K562 (cell line): ENCODE measurements at regions not wholly inside any gene's neighbourhood (a gene's known extent, or its start where the extent isn't known, plus 50 kb on each side); places are given as distances from the start of the nearest gene placed in this dataset.

Experiments used
- BMI1 ChIP-seq: fragments of 150-350 bp; IDR thresholded peaks from 2 replicates; pipeline ENCODE4 v1.6.1; 2014; ENCODE audit warnings: low read length
- SLC30A9 ChIP-seq: fragments of 250-450 bp; sonication (Bioruptor Pico); IDR thresholded peaks from 2 replicates; pipeline ENCODE4 v1.8.0; 2022; ENCODE audit warnings: mild to moderate bottlenecking, moderate library complexity
- TOE1 ChIP-seq, 2 experiments: fragments of 450-650 bp in 1 of 2; sonication (generic) in 1 of 2; formaldehyde crosslinking in 1 of 2; IDR thresholded peaks; 2 replicates each; pipeline versions ENCODE4 v1.7.1 to v1.8.0; 2016 to 2022; ENCODE audit warnings: borderline replicate concordance in 2 of 2, mild to moderate bottlenecking in 2 of 2, antibody characterized with exemption in 1 of 2, inconsistent platforms in 1 of 2, low read depth in 1 of 2, missing genetic modification reagents in 1 of 2, moderate library complexity in 1 of 2
- ZNF436 ChIP-seq: fragments of 250-450, 450-650 bp; sonication (Bioruptor Pico); formaldehyde crosslinking; IDR thresholded peaks from 2 replicates; pipeline ENCODE4 v1.7.0; 2020; ENCODE audit warnings: mild to moderate bottlenecking
- TF ChIP-seq, protein P1 (sequence below): fragments of 450-650 bp; IDR thresholded peaks from 2 replicates; pipeline ENCODE4 v1.6.1; 2016; ENCODE audit warnings: missing biosample characterization, missing genetic modification characterization
- TF ChIP-seq, protein P2 (sequence below): fragments of 450-650 bp; IDR thresholded peaks from 2 replicates; pipeline ENCODE4 v1.6.1; 2018; ENCODE audit not compliant: partially characterized antibody
- TF ChIP-seq, protein P3 (sequence below): fragments of 200-800 bp; sonication (Bioruptor generic); IDR thresholded peaks from 2 replicates; pipeline ENCODE4 v1.6.1; 2017; ENCODE audit warnings: missing genetic modification characterization, missing compliant biosample characterization

DNA sequence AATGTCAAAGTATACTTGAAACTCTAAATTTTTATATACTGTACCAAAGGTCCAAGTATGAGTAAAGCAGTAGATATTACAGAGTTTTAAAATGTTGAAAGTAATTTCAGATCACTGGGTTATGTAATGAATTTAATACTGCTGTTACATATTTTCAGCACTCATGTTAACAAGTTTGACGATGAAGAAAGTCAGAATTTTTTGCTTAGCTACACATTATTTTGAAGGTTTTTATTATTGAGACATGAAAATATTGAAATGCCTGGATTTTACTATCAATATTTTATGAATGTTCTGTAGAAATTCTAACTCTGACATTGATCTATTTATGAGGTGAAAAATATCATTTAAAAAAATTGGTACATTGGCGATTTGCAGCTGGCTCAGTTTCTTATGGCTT, 1030.3 kb downstream of the FSCB start (continued):
- TF ChIP-seq, protein P1, sequence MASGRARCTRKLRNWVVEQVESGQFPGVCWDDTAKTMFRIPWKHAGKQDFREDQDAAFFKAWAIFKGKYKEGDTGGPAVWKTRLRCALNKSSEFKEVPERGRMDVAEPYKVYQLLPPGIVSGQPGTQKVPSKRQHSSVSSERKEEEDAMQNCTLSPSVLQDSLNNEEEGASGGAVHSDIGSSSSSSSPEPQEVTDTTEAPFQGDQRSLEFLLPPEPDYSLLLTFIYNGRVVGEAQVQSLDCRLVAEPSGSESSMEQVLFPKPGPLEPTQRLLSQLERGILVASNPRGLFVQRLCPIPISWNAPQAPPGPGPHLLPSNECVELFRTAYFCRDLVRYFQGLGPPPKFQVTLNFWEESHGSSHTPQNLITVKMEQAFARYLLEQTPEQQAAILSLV, result no peak
- TF ChIP-seq BMI1 (no peak), TOE1 (IDR thresholded peaks at IDR 0.05; ENCODE audit: borderline replicate concordance) (no peak), TOE1 (CRISPR knock-in tag; IDR thresholded peaks at IDR 0.05; ENCODE audit: borderline replicate concordance, low read depth) (no peak), ZNF436 (no peak), SLC30A9 (no peak)
- TF ChIP-seq, protein P2, sequence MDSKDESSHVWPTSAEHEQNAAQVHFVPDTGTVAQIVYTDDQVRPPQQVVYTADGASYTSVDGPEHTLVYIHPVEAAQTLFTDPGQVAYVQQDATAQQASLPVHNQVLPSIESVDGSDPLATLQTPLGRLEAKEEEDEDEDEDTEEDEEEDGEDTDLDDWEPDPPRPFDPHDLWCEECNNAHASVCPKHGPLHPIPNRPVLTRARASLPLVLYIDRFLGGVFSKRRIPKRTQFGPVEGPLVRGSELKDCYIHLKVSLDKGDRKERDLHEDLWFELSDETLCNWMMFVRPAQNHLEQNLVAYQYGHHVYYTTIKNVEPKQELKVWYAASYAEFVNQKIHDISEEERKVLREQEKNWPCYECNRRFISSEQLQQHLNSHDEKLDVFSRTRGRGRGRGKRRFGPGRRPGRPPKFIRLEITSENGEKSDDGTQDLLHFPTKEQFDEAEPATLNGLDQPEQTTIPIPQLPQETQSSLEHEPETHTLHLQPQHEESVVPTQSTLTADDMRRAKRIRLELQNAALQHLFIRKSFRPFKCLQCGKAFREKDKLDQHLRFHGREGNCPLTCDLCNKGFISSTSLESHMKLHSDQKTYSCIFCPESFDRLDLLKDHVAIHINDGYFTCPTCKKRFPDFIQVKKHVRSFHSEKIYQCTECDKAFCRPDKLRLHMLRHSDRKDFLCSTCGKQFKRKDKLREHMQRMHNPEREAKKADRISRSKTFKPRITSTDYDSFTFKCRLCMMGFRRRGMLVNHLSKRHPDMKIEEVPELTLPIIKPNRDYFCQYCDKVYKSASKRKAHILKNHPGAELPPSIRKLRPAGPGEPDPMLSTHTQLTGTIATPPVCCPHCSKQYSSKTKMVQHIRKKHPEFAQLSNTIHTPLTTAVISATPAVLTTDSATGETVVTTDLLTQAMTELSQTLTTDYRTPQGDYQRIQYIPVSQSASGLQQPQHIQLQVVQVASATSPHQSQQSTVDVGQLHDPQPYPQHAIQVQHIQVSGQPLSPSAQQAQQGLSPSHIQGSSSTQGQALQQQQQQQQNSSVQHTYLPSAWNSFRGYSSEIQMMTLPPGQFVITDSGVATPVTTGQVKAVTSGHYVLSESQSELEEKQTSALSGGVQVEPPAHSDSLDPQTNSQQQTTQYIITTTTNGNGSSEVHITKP, result no peak
- TF ChIP-seq, protein P3, sequence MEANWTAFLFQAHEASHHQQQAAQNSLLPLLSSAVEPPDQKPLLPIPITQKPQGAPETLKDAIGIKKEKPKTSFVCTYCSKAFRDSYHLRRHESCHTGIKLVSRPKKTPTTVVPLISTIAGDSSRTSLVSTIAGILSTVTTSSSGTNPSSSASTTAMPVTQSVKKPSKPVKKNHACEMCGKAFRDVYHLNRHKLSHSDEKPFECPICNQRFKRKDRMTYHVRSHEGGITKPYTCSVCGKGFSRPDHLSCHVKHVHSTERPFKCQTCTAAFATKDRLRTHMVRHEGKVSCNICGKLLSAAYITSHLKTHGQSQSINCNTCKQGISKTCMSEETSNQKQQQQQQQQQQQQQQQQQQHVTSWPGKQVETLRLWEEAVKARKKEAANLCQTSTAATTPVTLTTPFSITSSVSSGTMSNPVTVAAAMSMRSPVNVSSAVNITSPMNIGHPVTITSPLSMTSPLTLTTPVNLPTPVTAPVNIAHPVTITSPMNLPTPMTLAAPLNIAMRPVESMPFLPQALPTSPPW (CRISPR knock-in tag), result no peak
